ENCODE measurements at regions not wholly inside any gene's neighbourhood (a gene's known extent, or its start where the extent isn't known, plus 50 kb on each side); places are given as distances from the start of the nearest gene placed in this dataset.

GRCh38 chrX:63993936-63994335 lies 208.9 kb upstream of the ARHGEF9 start:
- no peak overlapping the region for H3K4me3 ChIP-seq (ENCODE audit: control insufficient read depth, low read depth, low read length)
- no peak for DNase-seq (ENCODE audit: low read depth)
- TF ChIP-seq CTCF (IDR thresholded peaks at IDR 0.05; ENCODE audit: control insufficient read depth, insufficient read depth, low read depth, low read length, missing control alignments): no peak

- TF ChIP-seq CTCF (IDR thresholded peaks at IDR 0.05; ENCODE audit: control insufficient read depth, insufficient read depth, low read depth, low read length, missing control alignments): no peak
- no peak for DNase-seq (ENCODE audit: low read depth)
- H3K4me3 ChIP-seq (ENCODE audit: control insufficient read depth, low read depth, low read length): no peak overlapping the region
Measured at GRCh38 chrX:63985906-63986305, 200.9 kb upstream of the ARHGEF9 start.

- H3K4me3 ChIP-seq (ENCODE audit: control insufficient read depth, low read depth, low read length): no peak overlapping the region
- TF ChIP-seq CTCF (IDR thresholded peaks at IDR 0.05; ENCODE audit: control insufficient read depth, insufficient read depth, low read depth, low read length, missing control alignments): no peak
- DNase-seq (ENCODE audit: low read depth): no peak
Measured at GRCh38 chrX:63979480-63979879, 194.5 kb upstream of the ARHGEF9 start.

GRCh38 chrX:63967551-63967950 lies 182.5 kb upstream of the ARHGEF9 start:
- no peak for TF ChIP-seq CTCF (IDR thresholded peaks at IDR 0.05; ENCODE audit: control insufficient read depth, insufficient read depth, low read depth, low read length, missing control alignments)
- DNase-seq (ENCODE audit: low read depth): no peak
- H3K4me3 ChIP-seq (ENCODE audit: control insufficient read depth, low read depth, low read length): no peak overlapping the region

GRCh38 chrX:63963095-63963784 lies 178.2 kb upstream of the ARHGEF9 start:
- no peak for DNase-seq (ENCODE audit: low read depth)
- no peak for TF ChIP-seq CTCF (IDR thresholded peaks at IDR 0.05; ENCODE audit: control insufficient read depth, insufficient read depth, low read depth, low read length, missing control alignments)
- H3K4me3 ChIP-seq (ENCODE audit: control insufficient read depth, low read depth, low read length): no peak overlapping the region

GRCh38 chrX:63961964-63962363 lies 176.9 kb upstream of the ARHGEF9 start:
- H3K4me3 ChIP-seq (ENCODE audit: control insufficient read depth, low read depth, low read length): no peak overlapping the region
- no peak for DNase-seq (ENCODE audit: low read depth)
- no peak for TF ChIP-seq CTCF (IDR thresholded peaks at IDR 0.05; ENCODE audit: control insufficient read depth, insufficient read depth, low read depth, low read length, missing control alignments)
